Duodenal mucosa (tissue), 2 donors: ENCODE measurements at regions not wholly inside any gene's neighbourhood (a gene's known extent, or its start where the extent isn't known, plus 50 kb on each side); places are given as distances from the start of the nearest gene placed in this dataset.

ENCODE experiments used
- H3K27ac ChIP-seq: one replicate; pipeline ENCODE4 v1.7.0; 2013; ENCODE audit warnings: low read depth, low read length
- H3K27me3 ChIP-seq, 2 donors: one replicate each; pipeline ENCODE4 v1.7.0; 2013; ENCODE audit warnings: low read length in 2 of 2, control low read depth in 1 of 2; ENCODE audit not compliant: insufficient read depth in 2 of 2, control insufficient read depth in 1 of 2
- H3K36me3 ChIP-seq, 2 donors: one replicate each; pipeline ENCODE4 v1.7.0; 2013; ENCODE audit warnings: low read length in 2 of 2, control low read depth in 1 of 2; ENCODE audit not compliant: insufficient read depth in 2 of 2, control insufficient read depth in 1 of 2
- H3K4me1 ChIP-seq, 2 donors: one replicate each; pipeline ENCODE4 v1.7.0; 2013; ENCODE audit warnings: low read length in 2 of 2, control low read depth in 1 of 2; ENCODE audit not compliant: insufficient read depth in 2 of 2, control insufficient read depth in 1 of 2
- H3K4me3 ChIP-seq, 2 donors: one replicate each; pipeline ENCODE4 v1.7.0; 2013; ENCODE audit warnings: low read length in 2 of 2, low read depth in 1 of 2
- H3K9ac ChIP-seq, 2 donors: one replicate each; pipeline ENCODE4 v1.7.0; 2013; ENCODE audit warnings: low read length in 2 of 2, low read depth in 1 of 2
- H3K9me3 ChIP-seq, 2 donors: one replicate each; pipeline ENCODE4 v1.7.0; 2013; ENCODE audit warnings: low read length in 2 of 2, control low read depth in 1 of 2; ENCODE audit not compliant: control insufficient read depth in 1 of 2

DNA sequence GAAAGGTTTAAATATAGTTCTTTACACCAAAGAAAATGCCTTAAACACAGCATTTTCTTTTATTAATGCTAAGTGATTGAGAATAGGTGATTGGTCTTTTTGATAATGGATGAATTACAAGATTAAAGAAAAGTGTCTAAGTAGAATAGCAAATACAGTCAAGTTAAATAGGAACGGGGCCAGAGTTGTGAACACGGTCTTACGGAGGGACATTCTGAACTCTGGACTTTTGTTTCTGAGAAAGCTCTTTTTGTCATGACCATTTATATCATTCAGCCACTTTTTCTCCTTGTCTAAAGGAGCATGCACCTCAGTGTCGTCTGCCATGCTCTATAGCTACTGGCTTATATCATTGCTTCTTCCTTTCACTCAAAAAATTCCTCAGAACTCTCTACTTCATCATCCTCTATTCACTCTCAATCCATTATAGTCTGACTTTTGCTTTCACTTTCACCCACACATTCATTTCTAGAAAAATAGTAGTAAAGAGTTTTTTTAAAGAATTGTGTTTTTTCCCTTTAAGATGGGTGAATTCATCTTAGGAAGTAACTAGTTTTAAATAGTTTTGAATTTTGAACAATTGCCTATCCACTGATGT is 263.0 kb upstream of the FBXL7 start:
- Histone ChIP-seq H3K4me1 (no peaks in the 10 kb centered on the region), H3K27me3 (no peaks in the 10 kb centered on the region), H3K27ac (no peak overlapping the region), H3K36me3 (no peaks in the 10 kb centered on the region), H3K9me3 (no peaks in the 10 kb centered on the region), H3K4me3 (peak overlapping the region in 1 of 2 donors; percentile 38), H3K9ac (no peak overlapping the region)

DNA sequence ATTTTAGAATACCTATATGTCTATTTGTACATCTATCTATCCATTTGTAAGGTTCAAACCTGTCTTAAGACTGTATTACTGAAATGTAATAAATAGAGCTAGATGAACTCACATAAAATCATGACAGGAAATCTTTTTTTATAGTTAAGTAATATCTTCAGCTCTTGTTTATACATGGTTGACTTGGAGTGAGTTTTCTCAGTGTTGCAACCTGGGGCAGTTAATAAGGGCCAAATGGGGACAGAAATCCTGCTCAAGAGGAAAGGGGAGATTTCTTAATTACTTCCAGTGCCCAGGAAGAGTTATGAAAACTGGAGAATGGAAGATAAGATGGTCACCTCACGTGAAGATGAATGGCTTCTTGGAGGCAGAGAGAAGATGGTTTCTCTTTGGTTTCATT is 265.1 kb upstream of the FBXL7 start:
- Histone ChIP-seq H3K27ac (no peak overlapping the region), H3K9me3 (no peaks in the 10 kb centered on the region), H3K36me3 (no peaks in the 10 kb centered on the region), H3K9ac (no peak overlapping the region), H3K27me3 (no peaks in the 10 kb centered on the region), H3K4me3 (no peak overlapping the region), H3K4me1 (no peaks in the 10 kb centered on the region)

DNA sequence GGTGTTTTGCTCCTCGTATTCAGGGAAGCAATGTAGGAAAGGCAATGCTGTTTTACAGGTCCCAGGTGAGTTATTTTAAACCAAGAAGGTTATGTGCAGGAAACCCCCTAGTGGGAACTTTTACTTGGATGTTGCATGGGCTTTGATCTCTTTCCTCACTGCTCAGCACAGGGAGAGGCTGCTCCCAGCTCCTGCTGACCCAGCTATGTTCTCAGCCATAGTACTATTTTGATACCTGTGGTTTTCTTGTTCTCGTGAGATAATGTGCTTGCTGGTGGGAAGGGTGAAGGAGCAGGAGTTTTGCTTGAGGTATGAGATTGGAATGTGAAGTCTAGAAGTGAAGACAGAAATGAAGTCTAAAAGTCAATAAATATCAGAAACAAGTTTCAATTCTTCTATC is 265.6 kb upstream of the FBXL7 start:
- Histone ChIP-seq H3K27me3 (no peaks in the 10 kb centered on the region), H3K4me3 (no peak overlapping the region), H3K36me3 (no peaks in the 10 kb centered on the region), H3K9ac (no peak overlapping the region), H3K27ac (no peak overlapping the region), H3K9me3 (no peaks in the 10 kb centered on the region), H3K4me1 (no peaks in the 10 kb centered on the region)

DNA sequence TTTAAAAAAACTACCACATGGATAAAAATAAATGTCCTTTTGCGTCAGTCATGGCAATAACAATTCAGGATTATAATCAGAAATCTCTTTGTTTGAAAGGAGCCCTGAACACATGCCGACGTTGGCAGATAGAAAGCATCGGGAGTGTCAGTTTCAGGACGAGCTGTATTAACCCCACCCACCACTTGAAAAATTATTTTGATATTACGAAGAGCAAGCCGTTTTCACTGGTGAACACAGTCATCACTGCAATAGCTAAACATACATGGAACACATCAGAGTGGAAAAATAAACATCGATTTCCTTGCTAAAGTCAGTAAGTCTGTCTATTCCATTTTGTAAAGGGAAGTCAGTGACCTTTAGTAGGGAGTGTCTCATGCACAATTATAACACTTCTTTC is 266.4 kb upstream of the FBXL7 start:
- no peaks in the 10 kb centered on the region for H3K4me1 ChIP-seq
- H3K27me3 ChIP-seq, result no peaks in the 10 kb centered on the region
- no peaks in the 10 kb centered on the region for H3K36me3 ChIP-seq
- H3K4me3 ChIP-seq, result no peak overlapping the region
- no peak overlapping the region for H3K9ac ChIP-seq
- no peaks in the 10 kb centered on the region for H3K9me3 ChIP-seq
- H3K27ac ChIP-seq, result no peak overlapping the region

DNA sequence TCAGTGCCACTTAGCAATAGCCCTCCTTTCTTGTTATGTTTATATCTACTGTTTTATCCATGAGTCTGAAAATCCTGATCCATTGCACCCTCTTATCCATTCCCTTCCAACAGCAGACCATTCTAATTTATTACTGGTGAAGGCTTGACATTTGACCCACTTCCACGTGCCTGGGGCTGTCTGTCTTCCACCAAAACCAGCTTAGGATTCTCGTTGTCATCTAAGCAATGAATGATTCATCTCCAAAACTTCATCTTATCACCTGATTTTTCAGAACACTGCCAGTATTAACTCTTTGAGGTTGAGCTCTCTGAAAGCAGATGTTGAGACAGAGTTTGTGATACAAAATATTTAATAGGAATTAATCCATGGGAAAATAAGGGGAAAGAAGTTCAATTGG is 277.8 kb upstream of the FBXL7 start:
- H3K4me1 ChIP-seq, result no peaks in the 10 kb centered on the region
- no peaks in the 10 kb centered on the region for H3K27me3 ChIP-seq
- no peak overlapping the region for H3K4me3 ChIP-seq
- no peaks in the 10 kb centered on the region for H3K9me3 ChIP-seq
- no peak overlapping the region for H3K27ac ChIP-seq
- H3K9ac ChIP-seq, result no peak overlapping the region
- no peaks in the 10 kb centered on the region for H3K36me3 ChIP-seq

DNA sequence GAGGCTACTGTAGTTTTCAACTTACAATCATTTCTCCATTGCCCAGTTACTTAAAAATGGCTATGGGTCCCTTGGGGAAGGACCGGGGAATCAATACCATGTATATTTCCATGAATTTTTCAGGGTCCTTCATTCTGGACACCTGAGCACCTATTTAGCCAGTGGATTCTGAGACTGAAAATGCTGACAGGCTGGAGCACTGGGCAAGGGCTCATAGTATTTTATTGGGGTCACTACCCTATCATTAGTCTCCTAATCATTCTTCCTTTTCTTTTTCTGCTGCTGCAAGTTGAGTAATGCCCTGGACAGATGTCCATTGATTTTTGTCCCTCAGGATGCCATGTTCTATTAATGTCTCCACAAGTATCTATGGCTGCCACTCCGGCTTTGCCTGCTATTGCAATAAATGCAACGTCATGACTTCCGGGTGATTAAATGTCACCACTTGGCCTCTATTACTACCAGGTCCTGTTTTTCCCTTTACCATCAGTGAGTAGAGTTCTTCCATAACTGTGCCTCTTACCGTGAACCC is 279.3 kb upstream of the FBXL7 start:
- H3K9ac ChIP-seq, result no peak overlapping the region
- no peaks in the 10 kb centered on the region for H3K36me3 ChIP-seq
- no peak overlapping the region for H3K27ac ChIP-seq
- H3K4me1 ChIP-seq, result no peaks in the 10 kb centered on the region
- H3K27me3 ChIP-seq, result no peaks in the 10 kb centered on the region
- H3K4me3 ChIP-seq, result no peak overlapping the region
- no peaks in the 10 kb centered on the region for H3K9me3 ChIP-seq

DNA sequence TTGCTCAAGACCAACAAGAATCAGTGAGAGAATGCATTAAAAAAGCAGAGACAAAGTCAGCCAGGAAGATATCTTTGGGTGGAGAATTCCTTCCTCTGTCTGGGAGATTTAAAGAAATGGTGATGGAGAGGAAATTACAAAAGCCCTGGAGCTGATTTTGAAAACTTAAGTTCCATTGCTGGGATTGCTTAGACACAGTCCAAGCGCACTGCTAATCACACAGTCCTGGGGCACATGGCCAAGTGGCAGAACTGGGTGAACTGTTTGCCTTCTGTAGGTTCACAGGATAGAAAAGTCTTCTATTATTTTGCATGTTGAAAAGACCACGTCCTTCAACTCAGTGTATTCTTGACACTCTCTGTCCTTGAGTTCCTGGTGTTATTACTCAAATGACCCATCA is 284.9 kb upstream of the FBXL7 start:
- Histone ChIP-seq H3K27ac (no peak overlapping the region), H3K4me1 (no peaks in the 10 kb centered on the region), H3K9ac (no peak overlapping the region), H3K27me3 (no peaks in the 10 kb centered on the region), H3K9me3 (no peaks in the 10 kb centered on the region), H3K36me3 (no peaks in the 10 kb centered on the region), H3K4me3 (no peak overlapping the region)

DNA sequence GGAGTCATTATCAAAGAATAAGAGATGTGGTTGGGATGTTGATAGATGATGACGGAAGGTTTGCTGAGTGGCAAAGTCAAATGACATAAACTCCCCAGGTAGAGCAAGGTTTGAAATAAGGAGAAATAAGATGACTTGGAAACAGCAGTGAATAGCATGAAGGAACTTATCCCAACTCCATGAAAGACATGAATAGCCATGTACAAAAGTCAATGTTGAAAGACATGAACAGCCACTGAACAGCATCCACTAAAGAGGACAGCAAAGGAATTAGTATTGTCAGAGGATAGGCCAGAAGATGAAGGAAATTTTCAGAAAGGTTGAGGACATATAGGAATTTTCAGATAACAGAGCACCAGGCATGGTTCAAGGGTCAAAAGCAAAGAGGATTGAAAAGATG is 286.0 kb upstream of the FBXL7 start:
- Histone ChIP-seq H3K9ac (no peak overlapping the region), H3K27me3 (no peaks in the 10 kb centered on the region), H3K9me3 (no peaks in the 10 kb centered on the region), H3K27ac (no peak overlapping the region), H3K4me3 (no peak overlapping the region), H3K4me1 (no peaks in the 10 kb centered on the region), H3K36me3 (no peaks in the 10 kb centered on the region)

DNA sequence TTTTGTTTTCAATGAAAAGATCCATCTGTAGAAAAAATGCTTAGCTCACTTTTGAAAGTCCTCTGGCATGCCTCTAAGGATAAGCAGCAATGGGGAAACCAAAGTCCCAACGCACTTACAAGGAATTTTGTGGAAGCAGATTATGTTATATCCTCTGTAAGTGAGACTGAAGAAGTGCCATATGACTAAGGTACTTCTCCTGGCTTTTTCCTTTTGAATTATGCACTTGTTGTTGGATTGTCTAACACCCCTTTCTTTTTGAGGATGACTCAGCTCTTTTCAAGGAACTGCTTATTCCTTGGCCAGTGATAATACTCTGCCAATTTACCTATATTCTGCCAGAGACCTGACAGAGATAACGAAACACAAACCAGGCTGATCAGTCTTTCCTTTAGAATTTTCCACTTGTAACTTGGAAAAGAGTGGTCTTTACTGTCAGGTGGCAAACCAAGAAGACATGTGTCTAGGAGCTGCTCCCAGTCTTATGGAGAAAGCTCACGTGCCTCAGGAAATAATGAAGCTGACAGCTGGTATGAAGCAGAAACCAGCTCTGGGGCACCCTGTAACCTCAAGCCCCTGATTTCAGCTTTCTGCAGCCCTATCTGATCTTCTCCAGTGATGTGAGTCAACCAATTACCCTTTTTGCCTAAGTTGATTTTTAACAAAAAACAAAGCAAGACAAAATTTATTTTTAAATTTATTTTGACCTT is 290.8 kb upstream of the FBXL7 start:
- no peak overlapping the region for H3K27ac ChIP-seq
- H3K9me3 ChIP-seq, result no peaks in the 10 kb centered on the region
- no peak overlapping the region for H3K9ac ChIP-seq
- no peak overlapping the region for H3K4me3 ChIP-seq
- H3K36me3 ChIP-seq, result no peaks in the 10 kb centered on the region
- no peaks in the 10 kb centered on the region for H3K27me3 ChIP-seq
- H3K4me1 ChIP-seq, result no peaks in the 10 kb centered on the region

DNA sequence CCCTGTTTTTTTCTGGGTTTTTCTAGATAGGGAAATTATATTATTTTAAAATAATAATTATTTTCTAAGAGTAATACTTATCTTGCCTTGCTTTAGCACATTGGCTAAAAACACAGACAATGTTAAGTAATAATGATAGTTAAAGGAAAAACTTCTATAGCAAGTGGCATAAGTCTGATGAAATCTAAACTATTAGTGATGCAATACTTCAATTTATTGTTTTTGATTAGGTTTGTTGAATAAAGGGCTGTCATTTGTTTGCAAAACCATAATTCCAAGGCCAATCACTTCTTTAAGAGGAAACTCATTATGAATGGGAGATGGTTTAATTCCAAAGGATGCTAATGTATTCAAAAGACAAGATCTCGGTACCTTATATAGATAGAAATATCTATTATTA is 293.8 kb upstream of the FBXL7 start:
- H3K4me1 ChIP-seq, result no peaks in the 10 kb centered on the region
- no peaks in the 10 kb centered on the region for H3K36me3 ChIP-seq
- no peak overlapping the region for H3K27ac ChIP-seq
- no peak overlapping the region for H3K4me3 ChIP-seq
- H3K27me3 ChIP-seq, result no peaks in the 10 kb centered on the region
- no peak overlapping the region for H3K9ac ChIP-seq
- no peaks in the 10 kb centered on the region for H3K9me3 ChIP-seq
